IPS-18c (cell line): ENCODE measurements at regions not wholly inside any gene's neighbourhood (a gene's known extent, or its start where the extent isn't known, plus 50 kb on each side); places are given as distances from the start of the nearest gene placed in this dataset.

Source experiments
- H3K4me3 ChIP-seq: 2 replicates; pipeline ENCODE4 v1.7.0; 2013; ENCODE audit warnings: low read depth, mild to moderate bottlenecking, low read length, moderate library complexity; ENCODE audit not compliant: insufficient read depth
- H3K9me3 ChIP-seq: one replicate; pipeline ENCODE4 v1.6.1; 2013; ENCODE audit warnings: mild to moderate bottlenecking, low read length, moderate library complexity; ENCODE audit not compliant: control insufficient read depth, insufficient read depth

DNA sequence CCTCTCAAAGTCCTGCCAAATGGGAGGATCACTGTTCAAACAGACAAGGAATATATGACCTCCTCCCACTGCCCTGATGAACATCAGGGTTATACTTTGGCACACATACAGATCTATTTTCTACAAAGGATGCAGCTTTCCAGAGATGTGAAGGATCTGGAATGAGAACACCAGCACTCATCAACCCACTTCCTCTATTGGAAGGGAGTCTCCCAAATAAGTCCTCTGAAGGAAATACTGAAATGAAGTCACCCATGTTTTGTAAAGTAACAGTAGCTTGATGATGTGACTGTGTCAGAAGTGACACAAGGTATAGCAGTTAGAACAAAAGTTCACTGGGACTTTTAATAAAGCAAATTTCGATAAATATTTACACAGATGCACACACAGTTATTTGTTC, 104.9 kb downstream of the OGFRL1 start:
- no peak overlapping the region for H3K4me3 ChIP-seq
- H3K9me3 ChIP-seq = no peaks in the 10 kb centered on the region

DNA sequence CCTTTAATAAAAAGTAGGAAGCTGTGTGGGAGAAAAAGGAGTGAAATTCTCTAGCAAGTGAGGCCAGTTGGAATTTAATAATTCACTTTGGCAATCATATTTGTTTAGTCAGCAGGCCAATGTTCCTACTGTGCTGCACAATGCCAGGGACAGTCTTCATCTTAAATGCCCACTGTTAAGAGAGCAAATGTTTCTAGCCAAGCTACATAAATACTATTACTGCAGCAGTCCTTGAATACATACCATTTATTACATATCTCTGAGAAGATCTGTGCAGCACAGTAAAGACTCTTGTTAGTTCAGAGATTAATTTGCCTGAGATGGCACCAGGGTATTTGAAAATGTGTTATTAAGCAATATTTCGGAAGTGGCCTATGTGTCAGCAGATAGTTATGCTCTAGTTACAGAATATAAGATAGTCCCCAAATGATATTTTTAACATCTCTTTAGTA, 105.4 kb downstream of the OGFRL1 start:
- H3K4me3 ChIP-seq = no peak overlapping the region
- no peaks in the 10 kb centered on the region for H3K9me3 ChIP-seq

- H3K4me3 ChIP-seq = no peak overlapping the region
- no peaks in the 10 kb centered on the region for H3K9me3 ChIP-seq
Observed at GRCh38 chr6:71394926-71395325, 106.3 kb downstream of the OGFRL1 start.

DNA sequence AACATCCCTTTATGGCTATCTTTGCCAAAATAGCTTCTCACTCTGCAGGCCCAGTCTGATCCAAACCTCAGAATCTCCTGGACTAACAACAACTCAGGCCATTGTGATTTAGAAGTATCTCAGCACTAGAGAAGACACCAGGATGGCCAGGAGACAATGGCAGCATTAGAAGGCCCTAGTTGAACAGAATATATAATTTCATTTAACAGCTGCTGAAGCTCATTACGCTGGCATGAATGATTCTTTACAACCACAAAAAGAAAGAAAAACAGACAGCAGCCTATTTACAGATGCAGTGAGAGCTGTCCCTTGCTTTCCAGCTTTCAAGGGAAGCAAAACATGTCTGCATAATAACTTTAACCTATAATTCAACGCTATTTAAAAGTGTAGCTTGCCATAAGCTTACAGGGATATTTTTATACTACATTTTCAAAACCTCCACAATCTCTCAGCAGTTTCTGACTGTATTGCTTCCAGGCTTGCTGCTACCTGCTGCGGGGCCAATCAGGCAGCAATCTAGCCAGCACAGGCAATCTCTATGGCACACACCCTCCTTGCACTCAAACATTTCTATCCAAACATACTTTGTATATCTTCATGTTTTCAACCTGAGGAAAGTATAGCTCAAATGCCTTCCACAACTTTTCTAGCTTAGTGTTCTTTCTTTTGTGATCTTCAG, 107.3 kb downstream of the OGFRL1 start:
- H3K4me3 ChIP-seq = no peak overlapping the region
- H3K9me3 ChIP-seq = no peaks in the 10 kb centered on the region

DNA sequence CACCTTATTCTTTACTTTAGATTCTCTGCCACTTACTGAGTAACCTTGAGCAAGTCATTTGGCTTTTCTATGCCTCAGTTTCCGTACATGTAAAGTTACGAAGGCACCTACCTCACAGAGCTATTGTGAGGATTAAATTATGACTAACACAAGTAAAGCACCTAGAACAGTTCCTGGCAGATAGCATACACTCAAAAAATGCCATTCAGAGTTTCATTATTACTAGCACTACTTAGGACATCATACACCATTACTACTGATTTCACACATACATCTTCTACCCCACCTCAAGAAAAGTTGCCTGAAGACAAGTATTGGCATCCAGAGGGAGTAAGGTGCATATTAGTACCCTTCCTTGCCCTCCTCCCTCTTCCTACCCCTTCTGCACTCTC, 107.8 kb downstream of the OGFRL1 start:
- Histone ChIP-seq H3K4me3 (no peak overlapping the region), H3K9me3 (no peaks in the 10 kb centered on the region)

DNA sequence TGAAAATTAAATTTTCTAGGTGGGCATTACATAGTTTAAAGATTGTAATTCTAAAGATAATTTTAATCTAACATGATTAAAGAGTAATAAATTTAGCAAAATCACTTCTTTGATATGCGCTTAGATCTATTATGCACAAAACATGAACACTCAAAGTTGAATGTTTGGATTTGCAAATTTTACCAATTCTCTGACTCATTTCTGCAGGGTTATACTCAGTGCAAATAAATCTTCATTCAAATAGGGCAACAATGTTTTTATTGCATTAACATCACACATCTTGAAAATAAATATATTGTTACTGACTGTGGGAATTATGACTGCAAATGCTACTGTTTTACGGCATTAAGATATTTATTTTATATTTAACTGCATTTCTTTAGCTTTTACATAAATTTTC, 110.7 kb downstream of the OGFRL1 start:
- Histone ChIP-seq H3K4me3 (no peak overlapping the region), H3K9me3 (no peaks in the 10 kb centered on the region)

DNA sequence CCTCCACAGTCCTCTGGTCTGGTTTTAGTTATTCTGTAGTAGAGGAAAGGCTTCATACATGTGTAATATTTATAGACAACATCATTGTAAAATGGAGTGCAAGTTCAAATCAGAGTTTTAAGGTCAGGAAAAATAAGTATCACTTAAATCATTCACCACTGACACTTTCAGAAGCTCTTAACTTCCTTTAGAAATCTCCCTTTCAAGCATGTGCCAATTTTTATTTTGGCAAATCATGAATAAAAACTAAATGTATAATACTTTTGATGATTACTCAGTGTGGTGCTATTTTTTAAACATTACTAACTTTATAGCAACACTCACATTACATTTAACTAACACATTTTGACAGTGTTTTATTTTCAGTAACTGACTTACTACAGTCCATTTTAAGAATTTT, 112.2 kb downstream of the OGFRL1 start:
- no peak overlapping the region for H3K4me3 ChIP-seq
- H3K9me3 ChIP-seq = no peaks in the 10 kb centered on the region

- no peaks in the 10 kb centered on the region for H3K9me3 ChIP-seq
- H3K4me3 ChIP-seq = no peak overlapping the region
Observed at GRCh38 chr6:71402096-71402495, 113.5 kb downstream of the OGFRL1 start.

DNA sequence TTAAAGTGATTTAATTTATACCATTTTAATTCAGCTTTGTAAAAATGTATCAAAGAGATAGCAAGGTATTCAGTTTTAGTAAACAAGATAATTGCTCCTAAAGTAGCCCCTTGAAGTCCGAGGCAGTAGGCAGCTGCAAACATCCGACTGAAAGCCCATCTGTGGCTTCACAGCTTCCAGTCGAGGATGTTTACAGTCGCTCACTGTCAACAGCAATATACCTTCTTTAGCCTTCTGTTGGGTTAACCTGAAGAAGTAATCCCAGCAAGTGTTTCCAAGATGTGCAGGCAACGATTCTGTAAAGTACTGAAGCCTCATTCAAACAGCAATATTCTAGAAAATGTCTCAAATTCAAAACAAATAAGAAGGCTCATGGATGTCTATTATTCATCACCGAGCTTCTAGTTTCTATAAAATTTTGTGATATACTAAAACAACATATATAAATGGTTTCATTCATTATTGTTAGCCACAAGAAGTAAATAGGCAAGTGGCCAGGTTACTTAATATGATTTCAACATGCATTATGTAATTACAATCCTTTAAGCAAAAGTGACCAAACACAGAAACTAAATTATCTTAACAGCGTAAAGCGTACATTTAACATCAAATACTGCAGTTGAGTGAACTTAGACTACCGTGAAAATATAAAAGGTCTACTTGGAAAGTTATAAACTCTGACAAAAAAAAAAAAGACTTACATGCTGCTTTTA, 115.0 kb downstream of the OGFRL1 start:
- no peaks in the 10 kb centered on the region for H3K9me3 ChIP-seq
- no peak overlapping the region for H3K4me3 ChIP-seq

- no peak overlapping the region for H3K4me3 ChIP-seq
- H3K9me3 ChIP-seq = no peaks in the 10 kb centered on the region
Observed at GRCh38 chr6:71404145-71404966, 115.7 kb downstream of the OGFRL1 start.

DNA sequence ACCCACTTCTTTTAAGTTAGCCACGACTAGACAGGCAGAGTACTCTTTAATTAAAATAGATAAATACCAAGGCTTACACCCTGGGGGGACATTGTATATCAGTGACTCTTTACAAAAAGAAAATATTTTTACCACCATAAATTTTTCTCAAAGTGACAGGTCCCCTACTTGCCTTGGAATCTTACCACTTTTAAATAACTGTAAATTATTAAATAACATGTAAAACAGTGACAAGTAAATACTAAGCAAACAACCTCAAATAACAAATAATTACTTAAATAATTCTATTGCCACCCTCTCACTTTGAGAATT, 116.3 kb downstream of the OGFRL1 start:
- Histone ChIP-seq H3K9me3 (no peaks in the 10 kb centered on the region), H3K4me3 (no peak overlapping the region)

GRCh38 chr6:71405416-71405815, 116.8 kb downstream of the OGFRL1 start:
- H3K9me3 ChIP-seq = no peaks in the 10 kb centered on the region
- no peak overlapping the region for H3K4me3 ChIP-seq

GRCh38 chr6:71406865-71407860, 118.6 kb downstream of the OGFRL1 start:
- Histone ChIP-seq H3K9me3 (no peaks in the 10 kb centered on the region), H3K4me3 (no peak overlapping the region)

- no peak overlapping the region for H3K4me3 ChIP-seq
- no peaks in the 10 kb centered on the region for H3K9me3 ChIP-seq
Observed at GRCh38 chr6:71408787-71409723, 120.4 kb downstream of the OGFRL1 start.

GRCh38 chr6:71410164-71410566, 121.6 kb downstream of the OGFRL1 start:
- H3K4me3 ChIP-seq = no peak overlapping the region

GRCh38 chr6:71410681-71411080, 122.1 kb downstream of the OGFRL1 start:
- Histone ChIP-seq H3K4me3 (no peak overlapping the region), H3K9me3 (no peaks in the 10 kb centered on the region)

More at GRCh38 chr6:71410164-71410566, 121.6 kb downstream of the OGFRL1 start:
- H3K9me3 ChIP-seq = no peaks in the 10 kb centered on the region
